Keratinocyte (primary cell): ENCODE measurements at regions not wholly inside any gene's neighbourhood (a gene's known extent, or its start where the extent isn't known, plus 50 kb on each side); places are given as distances from the start of the nearest gene placed in this dataset.

Source experiments
- EZH2 ChIP-seq: IDR thresholded peaks from one replicate; pipeline ENCODE4 v1.6.1; 2012; ENCODE audit warnings: inconsistent platforms, mild to moderate bottlenecking, low read length, moderate library complexity
- TF ChIP-seq, protein P1 (sequence below), 3 experiments: IDR thresholded peaks in 1 of 3; conservative IDR thresholded peaks in 1 of 3; optimal IDR thresholded peaks in 1 of 3; 2 replicates in 2 of 3; 3 replicates in 1 of 3; pipeline versions ENCODE3 to v1.5.1; 2011; ENCODE audit warnings: low read length in 3 of 3, mild to moderate bottlenecking in 3 of 3, moderate library complexity in 2 of 3, control low read depth in 1 of 3, inconsistent platforms in 1 of 3; ENCODE audit not compliant: insufficient read depth in 2 of 3; ENCODE audit errors: extremely low read depth in 1 of 3

- TF ChIP-seq, protein P1, sequence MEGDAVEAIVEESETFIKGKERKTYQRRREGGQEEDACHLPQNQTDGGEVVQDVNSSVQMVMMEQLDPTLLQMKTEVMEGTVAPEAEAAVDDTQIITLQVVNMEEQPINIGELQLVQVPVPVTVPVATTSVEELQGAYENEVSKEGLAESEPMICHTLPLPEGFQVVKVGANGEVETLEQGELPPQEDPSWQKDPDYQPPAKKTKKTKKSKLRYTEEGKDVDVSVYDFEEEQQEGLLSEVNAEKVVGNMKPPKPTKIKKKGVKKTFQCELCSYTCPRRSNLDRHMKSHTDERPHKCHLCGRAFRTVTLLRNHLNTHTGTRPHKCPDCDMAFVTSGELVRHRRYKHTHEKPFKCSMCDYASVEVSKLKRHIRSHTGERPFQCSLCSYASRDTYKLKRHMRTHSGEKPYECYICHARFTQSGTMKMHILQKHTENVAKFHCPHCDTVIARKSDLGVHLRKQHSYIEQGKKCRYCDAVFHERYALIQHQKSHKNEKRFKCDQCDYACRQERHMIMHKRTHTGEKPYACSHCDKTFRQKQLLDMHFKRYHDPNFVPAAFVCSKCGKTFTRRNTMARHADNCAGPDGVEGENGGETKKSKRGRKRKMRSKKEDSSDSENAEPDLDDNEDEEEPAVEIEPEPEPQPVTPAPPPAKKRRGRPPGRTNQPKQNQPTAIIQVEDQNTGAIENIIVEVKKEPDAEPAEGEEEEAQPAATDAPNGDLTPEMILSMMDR (optimal IDR thresholded peaks at IDR 0.05 in 1 of 3, IDR thresholded peaks at IDR 0.05 in 1 of 3, conservative IDR thresholded peaks at IDR 0.05 in 1 of 3; ENCODE audit: extremely low read depth in 1 of 3, insufficient read depth in 2 of 3, low read length in 3 of 3): no peak
- TF ChIP-seq EZH2: no peak
Measured at GRCh38 chr13:24618011-24618955, 61.9 kb upstream of the ATP12A start.
